K562 (cell line): ENCODE measurements at regions not wholly inside any gene's neighbourhood (a gene's known extent, or its start where the extent isn't known, plus 50 kb on each side); places are given as distances from the start of the nearest gene placed in this dataset.

ENCODE experiments used
- ATAC-seq: fragments of 200-7000 bp; cut with Tn5 transposase; 3 replicates; pipeline ENCODE4 v1.9.1; 2020; ENCODE audit warnings: moderate library complexity
- BruUV-seq: library from RNA; stranded (reverse); fragments of 400-500 nt; replicated peaks from 2 replicates; lab custom pipeline; 2021; lab: Mats Ljungman, UMichigan
- CTCF ChIA-PET: fragments of 300-600 bp; formaldehyde crosslinking; extraction: SDS; loops from one replicate; lab custom pipeline; 2021; ENCODE audit warnings: low intra/inter-chr PET ratio; lab: Yijun Ruan, JAX
- POLR2A ChIA-PET: fragments of 300-600, 350-650 bp; sonication (Branson Sonifier 250); formaldehyde crosslinking; extraction: SDS; loops from one replicate; lab custom pipeline; 2021; ENCODE audit warnings: antibody characterized with exemption, inconsistent platforms; lab: Yijun Ruan, JAX
- DNase-seq, 4 experiments: peaks; one replicate each; pipeline versions ENCODE4 v3.0.0 to v3.0.0-alpha.2; 2011 to 2018; ENCODE audit warnings: low spot score in 3 of 4, mixed read lengths in 3 of 4; ENCODE audit errors: extremely low read depth in 1 of 4
- FAIRE-seq: peaks from 2 replicates; lab custom pipeline; 2011; peaks lifted over from hg19 to GRCh38; lab: Jason Lieb, UNC
- H2AFZ ChIP-seq: 2 replicates; pipeline ENCODE4 v1.6.0; 2011; ENCODE audit warnings: low read depth, low read length, control low read depth, inconsistent platforms
- H3K27ac ChIP-seq: fragments of 200-600 bp; 3 replicates; pipeline ENCODE4 v1.8.0; 2011; ENCODE audit warnings: low read depth, mild to moderate bottlenecking, control low read depth, inconsistent platforms, low read length, moderate library complexity, mixed read lengths; ENCODE audit errors: extremely low read depth
- H3K27me3 ChIP-seq, 2 experiments: fragments of 300-600 bp in 1 of 2; 2 replicates in 1 of 2; 3 replicates in 1 of 2; pipeline versions ENCODE4 v1.6.0 to v1.8.0; 2011; ENCODE audit warnings: inconsistent platforms in 2 of 2, low read length in 2 of 2, mild to moderate bottlenecking in 1 of 2, mixed read lengths in 1 of 2, moderate library complexity in 1 of 2; ENCODE audit not compliant: control insufficient read depth in 2 of 2, insufficient read depth in 2 of 2
- H3K36me3 ChIP-seq: fragments of 300-600 bp; 3 replicates; pipeline ENCODE4 v1.8.0; 2011; ENCODE audit warnings: mild to moderate bottlenecking, low read length, inconsistent platforms; ENCODE audit not compliant: control insufficient read depth, insufficient read depth
- H3K4me1 ChIP-seq, 2 experiments: fragments of 200-600 bp in 1 of 2; replicated peaks in 1 of 2; 2 replicates in 1 of 2; 3 replicates in 1 of 2; pipeline versions ENCODE4 v1.5.1 to v1.8.0; 2011; ENCODE audit warnings: inconsistent platforms in 2 of 2, low read length in 2 of 2, mild to moderate bottlenecking in 1 of 2, mixed read lengths in 1 of 2, moderate library complexity in 1 of 2; ENCODE audit not compliant: control insufficient read depth in 2 of 2, insufficient read depth in 2 of 2
- H3K4me2 ChIP-seq: 2 replicates; pipeline ENCODE4 v1.6.1; 2011; ENCODE audit warnings: low read length, control low read depth, inconsistent platforms, mixed read lengths; ENCODE audit not compliant: insufficient read depth
- H3K4me3 ChIP-seq: fragments of 200-600 bp; sonication (generic), shearing (Covaris generic); 2 replicates; pipeline ENCODE4 v1.5.1; 2016; ENCODE audit warnings: control low read depth, inconsistent platforms
- H3K79me2 ChIP-seq: fragments of 200-600 bp; 3 replicates; pipeline ENCODE4 v1.8.0; 2011; ENCODE audit warnings: low read length, inconsistent platforms; ENCODE audit not compliant: control insufficient read depth, insufficient read depth
- H3K9ac ChIP-seq, 2 experiments: 2 replicates each; pipeline versions ENCODE4 v1.6.0 to v1.6.1; 2011; ENCODE audit warnings: low read depth in 2 of 2, low read length in 2 of 2, control low read depth in 1 of 2, inconsistent platforms in 1 of 2, mild to moderate bottlenecking in 1 of 2, mixed read lengths in 1 of 2; ENCODE audit not compliant: insufficient read depth in 1 of 2
- H3K9me1 ChIP-seq: one replicate; pipeline ENCODE4 v1.6.0; 2011; ENCODE audit warnings: inconsistent platforms, mild to moderate bottlenecking, low read length, moderate library complexity; ENCODE audit not compliant: control insufficient read depth, insufficient read depth
- H3K9me3 ChIP-seq: replicated peaks from 2 replicates; pipeline ENCODE4 v1.5.1; 2011; ENCODE audit warnings: low read depth, low read length, inconsistent platforms; ENCODE audit not compliant: control insufficient read depth, insufficient read depth
- H4K20me1 ChIP-seq: replicated peaks from 2 replicates; pipeline ENCODE4 v1.6.1; 2011; ENCODE audit warnings: low read length, inconsistent platforms, mixed read lengths; ENCODE audit not compliant: control insufficient read depth, insufficient read depth
- GTF2F1 ChIP-seq: IDR thresholded peaks from 2 replicates; pipeline ENCODE4 v1.6.1; 2011; ENCODE audit warnings: low read depth, low read length, improper control_type of control experiment
- PRDM10 ChIP-seq: fragments of 450-650 bp; IDR thresholded peaks from 2 replicates; pipeline ENCODE4 v1.6.1; 2018; ENCODE audit not compliant: partially characterized antibody
- PTRF ChIP-seq: fragments of 450-650 bp; IDR thresholded peaks from 2 replicates; pipeline ENCODE4 v1.6.1; 2016; ENCODE audit warnings: mild to moderate bottlenecking, missing genetic modification characterization, missing compliant biosample characterization
- TCF3 ChIP-seq: sonication (generic); formaldehyde crosslinking; IDR thresholded peaks from 2 replicates; pipeline ENCODE4 v1.4.0; 2020; ENCODE audit warnings: mild to moderate bottlenecking, missing genetic modification reagents
- TCF7 ChIP-seq: sonication (generic); IDR thresholded peaks from 2 replicates; pipeline ENCODE4 v1.6.1; 2016; ENCODE audit warnings: antibody characterized with exemption, borderline replicate concordance
- TSC22D4 ChIP-seq: fragments of 450-650 bp; IDR thresholded peaks from 2 replicates; pipeline ENCODE4 v1.6.1; 2016; ENCODE audit warnings: missing genetic modification characterization, missing biosample characterization, control low read depth
- ZKSCAN1 ChIP-seq: fragments of 150-350 bp; IDR thresholded peaks from 2 replicates; pipeline ENCODE4 v1.6.1; 2016; ENCODE audit warnings: low read depth, low read length
- ZNF121 ChIP-seq: sonication (generic); formaldehyde crosslinking; conservative IDR thresholded peaks from 2 replicates; pipeline ENCODE4 v1.8.0; 2022; ENCODE audit warnings: missing genetic modification reagents
- ZNF584 ChIP-seq: fragments of 200-800 bp; sonication (Bioruptor generic); IDR thresholded peaks from 2 replicates; pipeline ENCODE4 v1.6.1; 2016; ENCODE audit warnings: low read depth, mild to moderate bottlenecking, missing genetic modification characterization, missing compliant biosample characterization
- ZSCAN29 ChIP-seq: fragments of 450-650 bp; IDR thresholded peaks from 2 replicates; pipeline ENCODE4 v1.6.1; 2017
- WGBS: fragments of 100-300 bp; shearing (Covaris generic); methylation state at CpG from one replicate; pipeline ENCODE4 v1.1.6; 2016; ENCODE audit warnings: low coverage, mixed read lengths; ENCODE audit not compliant: insufficient coverage; ENCODE audit errors: missing lambda C conversion rate; 5-methylcytosine and 5-hydroxymethylcytosine counted together
- in situ Hi-C: fragments of 300-500 bp; cut with MboI; formaldehyde crosslinking; loops from 4 replicates; pipeline ENCODE4 v1.15.0; 2018; ENCODE audit warnings: inconsistent platforms, mixed read lengths
- intact Hi-C: fragments of 100-400 bp; cut with micrococcal nuclease; formaldehyde crosslinking; loops from 2 replicates; pipeline ENCODE4 v1.14.2; 2022
- TF ChIP-seq, protein P1 (sequence below): sonication (generic); formaldehyde crosslinking; IDR thresholded peaks from 2 replicates; pipeline ENCODE4 v1.8.0; 2022; ENCODE audit warnings: mild to moderate bottlenecking, low read depth, missing genetic modification reagents
- TF ChIP-seq, protein P2 (sequence below), 3 experiments: fragments of 200-800 bp in 1 of 3; fragments of 250-450 bp in 1 of 3; fragments of 450-650 bp in 1 of 3; sonication (Bioruptor Pico) in 1 of 3; sonication (Bioruptor generic) in 1 of 3; formaldehyde crosslinking in 1 of 3; IDR thresholded peaks; 2 replicates each; pipeline versions ENCODE4 v1.6.1 to v1.8.0; 2016 to 2022; ENCODE audit warnings: mild to moderate bottlenecking in 2 of 3, missing genetic modification characterization in 2 of 3, missing compliant biosample characterization in 1 of 3, moderate library complexity in 1 of 3

DNA sequence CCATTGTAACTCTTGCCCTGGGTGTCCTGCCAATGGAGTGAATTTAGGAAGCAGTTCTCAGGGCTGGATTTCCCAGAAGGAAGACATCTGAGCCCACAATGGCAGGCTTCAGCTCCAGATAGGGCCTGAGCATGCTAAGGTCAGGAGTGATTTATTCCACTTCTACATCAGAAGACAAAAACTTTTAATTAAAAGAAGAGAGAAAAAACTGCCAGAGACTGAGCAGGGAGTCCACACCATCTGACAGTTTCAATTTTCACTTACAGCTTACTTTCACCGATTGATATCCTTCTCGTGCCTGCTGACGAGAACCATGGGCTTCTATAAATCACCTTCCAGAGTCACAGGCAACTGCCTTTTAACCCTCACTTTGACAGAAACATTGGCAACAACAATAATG is 228.3 kb upstream of the BRINP1 start (continued):
- TF ChIP-seq PTRF (tag): no peak
- TF ChIP-seq TSC22D4 (tag): no peak
- TF ChIP-seq TCF7: no peak
- TF ChIP-seq ZNF584 (CRISPR knock-in tag): no peak

DNA sequence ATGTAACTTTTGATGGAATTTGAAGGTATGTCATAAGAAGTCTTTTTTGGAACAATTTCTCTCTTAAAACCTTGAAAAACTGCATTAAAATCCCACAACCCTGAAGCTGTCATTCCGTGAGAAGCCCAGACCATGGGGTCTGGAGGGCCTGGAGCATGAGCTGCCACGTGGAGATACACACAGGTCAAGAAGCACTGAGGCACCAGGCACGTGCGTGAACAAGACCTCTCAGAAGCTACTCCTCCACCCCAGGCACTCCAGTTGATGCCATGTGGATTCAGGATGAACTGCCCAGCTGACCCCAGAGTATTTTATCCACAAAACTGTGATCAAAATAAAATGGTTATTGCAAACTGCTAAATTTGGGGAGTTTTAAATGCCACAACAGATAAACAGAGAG is 227.5 kb upstream of the BRINP1 start:
- Histone ChIP-seq H3K4me2 (no peak overlapping the region), H3K4me3 (no peak overlapping the region), H3K9ac (no peak overlapping the region), H3K9me1 (no peaks in the 10 kb centered on the region), H3K79me2 (no peaks in the 10 kb centered on the region), H2AFZ (no peak overlapping the region), H3K9me3 (no peaks in the 10 kb centered on the region), H3K27ac (no peak overlapping the region), H3K27me3 (no peaks in the 10 kb centered on the region), H4K20me1 (no peaks in the 10 kb centered on the region), H3K36me3 (no peaks in the 10 kb centered on the region), H3K4me1 (no peaks in the 10 kb centered on the region)
- FAIRE-seq (no peak), DNase-seq (no peak), ATAC-seq (no peak)
- POLR2A ChIA-PET: no interaction called here
- in situ Hi-C loops (no loop called here), intact Hi-C loops (no loop called here)
- 0% methylated on average over 4 of the region's 4 CpGs for WGBS
- CTCF ChIA-PET: no interaction called here
- BruUV-seq: no TSS peak
- TF ChIP-seq ZKSCAN1: no peak
- TF ChIP-seq TCF3: no peak
- TF ChIP-seq, protein P1, sequence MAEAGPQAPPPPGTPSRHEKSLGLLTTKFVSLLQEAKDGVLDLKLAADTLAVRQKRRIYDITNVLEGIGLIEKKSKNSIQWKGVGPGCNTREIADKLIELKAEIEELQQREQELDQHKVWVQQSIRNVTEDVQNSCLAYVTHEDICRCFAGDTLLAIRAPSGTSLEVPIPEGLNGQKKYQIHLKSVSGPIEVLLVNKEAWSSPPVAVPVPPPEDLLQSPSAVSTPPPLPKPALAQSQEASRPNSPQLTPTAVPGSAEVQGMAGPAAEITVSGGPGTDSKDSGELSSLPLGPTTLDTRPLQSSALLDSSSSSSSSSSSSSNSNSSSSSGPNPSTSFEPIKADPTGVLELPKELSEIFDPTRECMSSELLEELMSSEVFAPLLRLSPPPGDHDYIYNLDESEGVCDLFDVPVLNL: no peak
- TF ChIP-seq PRDM10: no peak
- TF ChIP-seq GTF2F1: no peak
- TF ChIP-seq, protein P2, sequence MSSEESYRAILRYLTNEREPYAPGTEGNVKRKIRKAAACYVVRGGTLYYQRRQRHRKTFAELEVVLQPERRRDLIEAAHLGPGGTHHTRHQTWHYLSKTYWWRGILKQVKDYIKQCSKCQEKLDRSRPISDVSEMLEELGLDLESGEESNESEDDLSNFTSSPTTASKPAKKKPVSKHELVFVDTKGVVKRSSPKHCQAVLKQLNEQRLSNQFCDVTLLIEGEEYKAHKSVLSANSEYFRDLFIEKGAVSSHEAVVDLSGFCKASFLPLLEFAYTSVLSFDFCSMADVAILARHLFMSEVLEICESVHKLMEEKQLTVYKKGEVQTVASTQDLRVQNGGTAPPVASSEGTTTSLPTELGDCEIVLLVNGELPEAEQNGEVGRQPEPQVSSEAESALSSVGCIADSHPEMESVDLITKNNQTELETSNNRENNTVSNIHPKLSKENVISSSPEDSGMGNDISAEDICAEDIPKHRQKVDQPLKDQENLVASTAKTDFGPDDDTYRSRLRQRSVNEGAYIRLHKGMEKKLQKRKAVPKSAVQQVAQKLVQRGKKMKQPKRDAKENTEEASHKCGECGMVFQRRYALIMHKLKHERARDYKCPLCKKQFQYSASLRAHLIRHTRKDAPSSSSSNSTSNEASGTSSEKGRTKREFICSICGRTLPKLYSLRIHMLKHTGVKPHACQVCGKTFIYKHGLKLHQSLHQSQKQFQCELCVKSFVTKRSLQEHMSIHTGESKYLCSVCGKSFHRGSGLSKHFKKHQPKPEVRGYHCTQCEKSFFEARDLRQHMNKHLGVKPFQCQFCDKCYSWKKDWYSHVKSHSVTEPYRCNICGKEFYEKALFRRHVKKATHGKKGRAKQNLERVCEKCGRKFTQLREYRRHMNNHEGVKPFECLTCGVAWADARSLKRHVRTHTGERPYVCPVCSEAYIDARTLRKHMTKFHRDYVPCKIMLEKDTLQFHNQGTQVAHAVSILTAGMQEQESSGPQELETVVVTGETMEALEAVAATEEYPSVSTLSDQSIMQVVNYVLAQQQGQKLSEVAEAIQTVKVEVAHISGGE (CRISPR knock-in tag; IDR thresholded peaks at IDR 0.05): no peak
- TF ChIP-seq ZNF121 (CRISPR knock-in tag): no peak
- TF ChIP-seq ZSCAN29: no peak
